Omental fat pad (tissue), 3 donors: ENCODE measurements at regions not wholly inside any gene's neighbourhood (a gene's known extent, or its start where the extent isn't known, plus 50 kb on each side); places are given as distances from the start of the nearest gene placed in this dataset.

Experiments used
- ATAC-seq: fragments of 150-250 bp; one replicate; pipeline ENCODE4 v1.9.1; 2016; ENCODE audit warnings: mild to moderate bottlenecking, moderate library complexity; ENCODE audit not compliant: low FRiP score
- DNase-seq: peaks from one replicate; pipeline ENCODE4 v3.0.0-alpha.2; 2019; ENCODE audit warnings: low spot score
- CTCF ChIP-seq, 3 donors: fragments of 450-650 bp; IDR thresholded peaks; one replicate each; pipeline ENCODE4 v1.5.1; 2016 to 2017; ENCODE audit warnings: antibody characterized with exemption in 3 of 3, mild to moderate bottlenecking in 3 of 3, moderate library complexity in 2 of 3

- DNase-seq (no peak), ATAC-seq (no peak)
- TF ChIP-seq CTCF (IDR thresholded peaks at IDR 0.05) = no peak
Measured at GRCh38 chr16:59749662-59750336, 1015.7 kb upstream of the GOT2 start.

- no peak for TF ChIP-seq CTCF (IDR thresholded peaks at IDR 0.05)
- DNase-seq (no peak), ATAC-seq (no peak)
Measured at GRCh38 chr16:59748531-59748930, 1014.4 kb upstream of the GOT2 start.

GRCh38 chr16:59743504-59743903, 1009.4 kb upstream of the GOT2 start:
- ATAC-seq = no peak
- no peak for DNase-seq
- no peak for TF ChIP-seq CTCF (IDR thresholded peaks at IDR 0.05)

GRCh38 chr16:59740858-59741257, 1006.7 kb upstream of the GOT2 start:
- no peak for ATAC-seq
- TF ChIP-seq CTCF (IDR thresholded peaks at IDR 0.05) = no peak
- no peak for DNase-seq

GRCh38 chr16:59737274-59737673, 1003.2 kb upstream of the GOT2 start:
- no peak for DNase-seq

GRCh38 chr16:59733321-59733720, 999.2 kb upstream of the GOT2 start:
- DNase-seq = no peak
- no peak for TF ChIP-seq CTCF (IDR thresholded peaks at IDR 0.05)
- ATAC-seq = no peak

More at GRCh38 chr16:59737274-59737673, 1003.2 kb upstream of the GOT2 start:
- ATAC-seq = no peak
- TF ChIP-seq CTCF (IDR thresholded peaks at IDR 0.05) = no peak

- no peak for ATAC-seq
- TF ChIP-seq CTCF (IDR thresholded peaks at IDR 0.05) = no peak
- no peak for DNase-seq
Measured at GRCh38 chr16:59729613-59730012, 995.5 kb upstream of the GOT2 start.
